GM19240 (cell line): ENCODE measurements at regions not wholly inside any gene's neighbourhood (a gene's known extent, or its start where the extent isn't known, plus 50 kb on each side); places are given as distances from the start of the nearest gene placed in this dataset.

Experiments
- DNase-seq: peaks from one replicate; pipeline ENCODE4 v3.0.0; 2011; ENCODE audit warnings: low spot score; ENCODE audit not compliant: insufficient read length

DNA sequence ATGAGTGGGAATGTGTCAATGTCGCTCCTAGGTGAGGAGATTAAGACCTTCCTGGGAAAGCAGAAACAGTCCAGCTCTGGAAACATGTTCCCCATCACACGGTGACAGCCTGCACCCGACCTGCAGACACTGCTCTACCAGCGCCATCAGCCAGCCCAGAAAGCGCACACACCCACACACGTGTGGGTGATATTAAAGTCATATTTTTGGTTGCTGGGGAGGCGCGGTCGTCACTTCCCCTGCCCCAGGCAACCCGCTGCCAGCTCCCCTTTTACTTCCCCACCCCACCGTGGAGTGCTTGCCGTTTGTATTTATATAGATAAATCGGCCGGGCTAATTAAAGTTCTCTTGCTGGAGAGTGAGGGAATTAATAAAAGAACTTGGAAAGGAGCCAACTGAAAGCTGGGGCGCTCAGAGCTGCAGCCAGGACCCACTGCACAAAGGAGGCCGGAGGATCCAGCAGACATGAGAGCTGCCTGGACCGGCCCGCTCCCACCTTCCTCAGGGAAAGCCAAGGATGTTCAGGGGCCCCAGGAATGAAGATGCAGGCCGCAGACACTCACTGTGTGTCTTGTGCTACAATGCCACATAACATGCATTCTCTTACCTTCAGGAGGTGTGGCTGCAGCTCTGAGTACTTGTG, 145.2 kb upstream of the UNC5B start:
- no peak for DNase-seq

DNA sequence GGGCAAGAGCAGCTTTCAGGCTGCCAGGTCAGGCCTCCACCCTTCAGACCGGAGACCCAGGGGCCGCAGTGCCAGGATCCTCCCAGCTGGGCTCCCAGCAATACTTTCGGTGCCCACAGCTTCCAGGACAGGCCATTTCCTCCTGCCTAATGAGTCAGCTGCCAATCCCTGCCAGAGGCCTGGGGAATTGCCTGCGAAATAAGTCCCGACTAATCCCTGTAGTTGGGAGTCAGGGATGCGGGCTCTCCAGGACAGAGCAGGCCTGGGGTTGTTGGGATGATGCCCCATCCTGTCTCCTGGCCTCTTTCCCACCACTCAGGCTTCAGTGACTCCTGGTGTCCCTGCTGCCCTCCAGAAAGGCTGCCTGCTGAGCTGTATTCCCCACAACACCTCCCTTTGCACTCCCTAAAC, 143.5 kb upstream of the UNC5B start:
- DNase-seq = no peak

DNA sequence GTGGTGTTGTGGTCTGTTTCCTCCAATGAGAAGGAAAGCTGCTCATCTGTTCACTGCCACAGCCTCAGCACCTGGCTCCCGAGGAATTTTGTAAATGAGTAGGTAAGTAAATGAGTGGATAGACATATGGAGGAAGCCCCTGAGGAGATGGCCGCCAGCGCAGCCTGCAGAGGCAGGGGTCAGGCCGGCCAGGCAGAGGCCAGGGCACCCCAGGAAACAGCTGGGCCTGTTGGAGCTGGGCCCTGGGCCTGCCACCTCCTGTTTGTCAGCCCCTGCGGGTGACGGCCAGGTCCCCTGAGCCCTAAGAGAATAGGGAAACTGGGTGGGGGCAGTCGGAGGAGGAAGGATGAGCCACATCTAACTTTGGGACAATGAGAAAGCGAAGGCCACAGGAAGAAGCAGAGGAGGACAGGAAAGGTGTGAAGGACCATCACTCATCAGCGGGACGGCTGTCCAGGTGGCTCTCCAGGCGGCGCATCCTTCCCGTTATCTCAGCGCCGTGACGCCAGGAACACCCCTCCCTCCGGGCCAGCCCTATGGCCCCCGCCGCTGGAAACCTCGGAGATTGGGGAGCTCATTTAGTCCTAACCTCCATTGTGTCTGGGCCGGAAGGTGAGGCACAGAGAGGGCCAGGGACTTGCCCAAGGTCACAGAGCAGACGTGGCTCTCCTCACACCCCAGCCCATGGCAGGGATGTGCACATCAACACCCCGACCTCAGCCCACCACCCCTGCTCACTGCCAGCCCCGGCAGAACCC, 142.3 kb upstream of the UNC5B start:
- DNase-seq = no peak

DNA sequence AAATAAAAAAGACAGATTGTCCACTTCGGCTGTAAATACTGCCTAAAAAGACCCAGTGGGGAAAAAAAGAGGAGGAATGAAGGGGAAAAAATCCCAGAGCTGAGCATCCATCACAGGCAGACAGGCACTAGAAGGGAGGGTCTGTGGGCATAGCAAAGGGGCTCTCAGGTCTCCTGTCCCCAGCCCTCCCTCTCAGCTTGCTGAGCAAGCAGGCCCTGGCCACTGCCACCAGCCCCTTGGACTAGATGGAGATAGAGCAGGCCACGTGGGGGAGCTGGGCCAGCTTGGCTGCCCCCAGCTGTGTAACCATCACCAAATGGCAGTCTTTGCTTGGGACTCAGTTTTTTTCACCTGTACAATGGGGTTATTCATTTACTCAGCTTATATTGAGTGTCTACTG, 141.6 kb upstream of the UNC5B start:
- no peak for DNase-seq

DNA sequence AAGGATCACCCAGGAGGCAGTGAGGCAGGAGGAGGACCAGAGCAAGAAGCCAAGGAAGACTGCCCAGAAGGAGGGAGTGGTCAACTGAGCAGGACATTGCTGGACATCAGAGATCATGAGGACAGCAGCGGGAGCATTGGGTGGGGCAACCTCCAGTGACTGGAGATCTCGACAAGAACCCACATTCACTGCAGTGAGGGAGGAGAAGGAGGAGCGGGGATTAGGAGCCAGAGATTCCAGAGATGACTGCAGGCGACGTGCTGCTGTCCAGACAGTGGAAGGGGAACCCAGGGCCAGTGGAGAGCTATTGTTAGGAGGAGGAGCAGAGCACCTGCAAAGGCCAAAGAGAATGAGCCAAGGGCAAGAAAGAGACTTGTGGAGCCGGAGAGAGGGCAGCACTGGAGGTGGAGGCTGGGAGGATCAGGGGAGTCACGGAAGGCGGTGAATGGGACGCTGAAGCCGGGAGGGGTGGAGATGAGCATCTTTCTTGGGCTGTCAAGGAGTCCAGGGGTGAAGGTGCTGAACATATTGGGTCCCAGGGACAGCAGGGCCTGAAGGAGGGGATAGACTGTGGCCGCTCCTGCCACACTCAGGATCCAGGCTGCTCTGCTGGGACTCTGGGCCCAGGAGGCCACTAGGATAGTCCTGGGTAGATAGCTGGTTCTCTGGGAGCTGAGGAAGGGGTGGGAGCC, 140.1 kb upstream of the UNC5B start:
- DNase-seq = no peak

DNA sequence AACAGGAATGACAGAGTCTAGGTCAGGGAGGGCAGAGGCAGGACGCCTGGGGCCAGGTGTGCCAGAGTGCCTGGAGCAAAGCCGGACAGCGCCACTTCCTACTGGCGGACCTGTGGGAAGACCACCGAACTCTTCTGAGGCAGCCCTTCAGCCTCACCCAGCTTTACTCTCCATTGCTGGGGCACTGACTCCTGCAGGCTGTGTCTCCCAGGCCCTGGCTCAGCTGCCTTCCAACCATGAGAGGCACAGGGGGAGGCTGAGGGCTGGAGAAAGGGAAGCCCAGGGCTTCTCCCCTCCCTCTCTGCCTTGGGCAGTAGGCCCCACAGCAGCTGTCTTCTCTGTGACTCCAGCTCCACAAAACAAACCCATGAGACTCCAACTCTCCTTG, 139.6 kb upstream of the UNC5B start:
- DNase-seq = no peak

DNA sequence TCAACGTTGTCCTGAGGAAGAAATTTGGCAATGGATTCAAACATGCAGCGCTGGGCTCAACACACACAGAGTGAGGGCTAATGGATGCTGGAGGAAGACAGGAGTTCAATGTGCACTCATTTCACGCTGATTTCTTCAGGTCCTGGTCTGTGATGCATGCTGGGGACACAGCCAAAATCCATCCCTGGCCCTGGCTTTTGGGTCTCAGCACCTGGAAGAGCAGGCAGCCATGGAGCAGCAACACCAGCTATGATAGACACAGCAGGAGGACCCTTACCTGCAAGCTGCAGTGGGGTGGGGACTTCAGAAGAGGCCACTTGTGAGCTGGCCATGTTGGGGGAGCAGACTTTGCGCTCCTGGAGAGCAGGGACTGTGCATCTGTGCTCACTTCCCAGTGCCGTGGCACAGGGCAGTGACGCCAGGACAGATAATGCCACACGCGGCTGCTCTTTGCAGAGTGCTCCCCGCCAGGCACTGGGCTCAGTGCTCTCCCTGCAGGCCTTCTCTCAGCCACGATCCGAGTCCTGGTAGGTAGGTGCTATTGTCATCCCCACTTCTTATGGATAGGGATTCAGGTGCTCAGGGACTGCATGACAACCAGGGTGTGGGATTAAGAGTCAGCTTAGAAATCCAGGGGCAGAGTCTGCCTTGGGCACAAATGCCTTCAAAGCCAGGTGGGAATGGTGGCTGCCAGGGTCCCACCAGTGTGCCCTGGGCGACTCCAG, 138.8 kb upstream of the UNC5B start:
- no peak for DNase-seq

DNA sequence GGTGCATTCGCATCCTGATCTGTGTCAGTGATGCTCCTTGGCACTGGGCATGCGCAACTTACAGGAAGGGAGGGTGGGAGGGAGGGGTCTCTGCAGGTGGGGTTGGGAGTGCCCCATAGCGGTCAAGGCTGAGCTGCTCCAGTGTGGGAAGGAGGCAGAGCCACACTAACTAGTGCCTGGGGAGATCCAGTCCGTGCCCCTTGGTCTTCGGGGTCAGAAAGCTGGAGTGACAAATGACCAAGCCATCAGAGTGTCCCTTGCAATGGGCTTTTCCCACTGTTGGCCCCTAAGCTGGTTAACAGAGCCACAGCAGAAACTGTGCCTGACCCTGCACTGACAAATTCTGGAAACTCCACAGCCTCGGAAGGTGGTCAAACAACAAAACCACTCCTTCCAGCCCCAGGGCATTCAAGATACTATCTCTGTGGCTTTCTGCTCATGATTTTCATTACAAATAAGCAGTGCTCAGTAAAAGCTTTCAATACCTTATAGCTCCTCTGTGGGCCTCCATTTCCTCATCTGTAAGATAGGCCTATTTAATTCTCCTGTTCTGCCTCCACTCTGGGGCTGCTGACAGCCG, 138.1 kb upstream of the UNC5B start:
- DNase-seq = no peak

DNA sequence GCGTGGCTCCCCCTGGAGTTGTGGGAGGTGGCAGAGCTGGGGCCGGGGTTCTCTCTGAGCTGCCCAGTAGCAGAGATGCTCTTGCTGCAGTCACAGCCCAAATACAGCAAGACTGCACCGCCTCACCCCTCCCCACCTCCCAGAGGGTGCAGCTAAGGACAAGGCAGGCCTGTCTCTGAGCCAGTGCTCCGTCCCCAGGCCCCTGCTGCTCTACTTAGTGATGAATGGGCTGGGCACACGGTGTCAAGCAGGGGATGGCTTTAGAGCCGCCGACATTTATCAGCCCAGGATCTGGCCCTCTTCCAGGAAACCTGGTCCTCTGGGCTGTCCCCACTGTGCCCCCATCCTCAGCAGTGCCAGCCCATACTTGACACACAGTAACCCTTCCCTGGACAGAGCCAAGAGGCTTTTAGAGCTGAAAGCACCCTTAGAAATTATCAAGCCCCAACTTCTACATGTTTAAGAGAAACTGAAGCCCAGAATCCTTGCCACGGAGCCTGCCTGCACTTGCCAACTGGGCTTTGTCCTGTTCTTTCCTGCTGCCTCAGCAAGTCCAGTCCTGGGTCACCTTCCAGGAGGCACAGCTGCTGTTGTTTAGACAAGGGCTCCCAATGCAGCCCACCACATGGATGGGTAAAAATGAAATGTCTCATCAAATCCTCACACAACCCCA, 137.1 kb upstream of the UNC5B start:
- DNase-seq = no peak

DNA sequence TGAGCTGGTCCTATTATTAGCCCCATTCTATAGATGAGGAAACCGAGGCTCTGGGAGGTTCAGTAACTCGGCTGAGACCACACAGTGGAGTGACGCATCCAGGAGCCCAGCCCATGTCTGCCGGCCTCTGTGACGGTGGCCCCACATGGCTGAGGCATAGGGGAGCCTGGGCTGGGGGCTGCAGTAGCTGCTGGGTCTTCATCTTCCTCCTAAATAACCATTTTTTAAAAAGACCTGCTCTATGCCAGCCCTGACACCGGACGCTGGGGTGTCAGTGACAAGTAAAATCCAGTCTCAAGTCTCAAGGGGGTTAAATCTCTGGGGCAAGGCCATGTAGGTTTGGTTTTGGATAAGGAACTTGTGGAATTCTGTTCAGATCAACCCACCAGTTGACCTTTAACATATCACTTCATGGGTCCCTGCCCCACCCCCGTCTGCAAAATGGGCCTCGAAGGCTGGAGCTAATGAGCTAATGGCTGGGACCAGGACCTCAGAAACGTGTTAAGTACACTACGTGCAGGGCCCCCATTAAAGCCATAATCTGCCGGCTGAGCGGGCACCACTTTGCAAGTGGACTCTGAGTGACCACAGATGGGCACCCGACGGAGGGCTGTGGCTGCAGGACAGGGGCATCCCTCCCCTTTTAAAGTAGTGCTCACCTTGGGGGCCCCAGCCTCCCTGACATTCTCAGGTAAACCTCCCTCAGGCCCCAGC, 136.5 kb upstream of the UNC5B start:
- no peak for DNase-seq

DNA sequence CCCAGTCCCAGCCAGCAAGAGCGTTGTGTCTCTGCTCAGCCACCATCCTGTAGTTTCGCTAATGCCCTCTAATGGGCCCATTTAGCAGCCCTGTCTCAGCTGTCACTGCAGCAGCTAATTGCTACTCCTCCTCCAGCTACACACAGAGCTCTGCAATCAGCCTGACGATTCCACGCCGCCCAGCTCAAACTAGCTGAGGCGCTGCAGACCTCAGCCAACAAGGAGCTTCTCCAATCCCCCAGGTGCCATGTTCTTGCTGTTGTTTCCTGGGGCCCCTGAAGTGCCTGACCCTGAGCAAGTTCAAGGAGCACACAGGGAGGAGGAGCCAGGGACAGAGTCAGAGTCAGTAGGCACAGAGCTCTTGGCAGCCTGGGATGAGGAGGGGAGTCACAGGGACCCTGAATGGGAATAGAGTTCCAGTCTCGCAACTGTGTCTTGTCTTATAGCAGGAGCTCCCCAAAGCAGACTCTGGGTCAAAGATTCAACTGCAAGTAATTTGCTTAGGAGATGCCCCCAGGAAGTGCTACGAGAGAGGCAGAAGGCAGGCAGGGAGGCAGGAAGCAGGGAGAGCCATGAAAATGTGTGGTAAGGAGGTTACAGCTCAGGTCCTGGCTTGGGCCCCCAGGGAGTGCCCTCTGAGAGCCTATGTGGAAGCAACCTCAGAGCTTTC, 135.8 kb upstream of the UNC5B start:
- no peak for DNase-seq

DNA sequence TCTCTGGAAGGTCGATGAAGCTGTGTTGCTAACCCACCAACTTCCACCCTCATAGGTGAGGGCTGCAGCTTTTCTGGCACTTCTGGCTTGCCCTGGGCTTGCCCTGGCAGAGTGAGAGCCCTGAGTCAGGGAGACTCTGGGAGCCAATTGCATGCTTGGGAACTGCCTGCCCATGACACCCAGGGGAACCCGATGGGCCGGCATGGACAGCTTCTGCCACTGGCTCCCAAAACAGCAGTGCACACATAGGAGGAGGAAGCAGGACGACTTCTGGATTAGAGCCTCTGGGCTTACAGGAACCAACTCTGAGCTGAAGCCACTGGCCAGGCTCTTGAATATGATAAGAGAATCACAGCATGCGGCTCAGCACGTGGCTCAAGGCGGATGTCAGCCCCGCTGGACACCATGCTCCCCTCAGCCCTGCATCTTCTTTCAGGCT, 135.2 kb upstream of the UNC5B start:
- no peak for DNase-seq

DNA sequence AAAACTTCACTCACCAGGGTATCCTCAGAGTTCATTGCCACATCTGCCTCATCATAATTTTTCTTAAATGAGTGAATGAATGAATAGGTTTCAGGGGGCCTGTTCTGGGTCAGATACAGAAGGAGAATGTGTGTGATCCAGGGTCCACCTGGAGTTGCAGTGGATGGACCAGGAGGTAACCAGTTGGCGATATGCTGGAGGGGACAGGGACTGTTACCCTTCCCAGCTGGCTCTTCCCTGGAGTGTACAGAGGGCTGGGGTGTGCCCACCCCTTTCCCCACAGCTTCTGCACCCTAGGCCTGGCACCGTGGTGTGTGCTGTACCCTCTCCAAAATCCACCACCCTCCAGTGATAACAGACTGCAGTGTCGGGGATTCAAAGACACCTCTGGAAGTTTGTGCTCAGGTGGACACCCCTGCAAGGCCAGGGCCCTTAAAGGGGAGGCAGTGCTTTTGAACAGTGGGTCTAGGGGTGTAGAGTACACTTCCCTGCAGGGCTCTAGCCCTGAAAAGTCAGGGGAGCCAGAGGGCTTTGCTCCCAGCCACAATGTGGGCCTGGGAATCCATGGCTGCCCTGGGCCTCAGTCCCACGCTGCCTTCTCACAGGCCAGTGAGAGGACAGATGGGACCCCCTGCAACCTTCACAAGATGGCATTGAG, 134.4 kb upstream of the UNC5B start:
- no peak for DNase-seq

DNA sequence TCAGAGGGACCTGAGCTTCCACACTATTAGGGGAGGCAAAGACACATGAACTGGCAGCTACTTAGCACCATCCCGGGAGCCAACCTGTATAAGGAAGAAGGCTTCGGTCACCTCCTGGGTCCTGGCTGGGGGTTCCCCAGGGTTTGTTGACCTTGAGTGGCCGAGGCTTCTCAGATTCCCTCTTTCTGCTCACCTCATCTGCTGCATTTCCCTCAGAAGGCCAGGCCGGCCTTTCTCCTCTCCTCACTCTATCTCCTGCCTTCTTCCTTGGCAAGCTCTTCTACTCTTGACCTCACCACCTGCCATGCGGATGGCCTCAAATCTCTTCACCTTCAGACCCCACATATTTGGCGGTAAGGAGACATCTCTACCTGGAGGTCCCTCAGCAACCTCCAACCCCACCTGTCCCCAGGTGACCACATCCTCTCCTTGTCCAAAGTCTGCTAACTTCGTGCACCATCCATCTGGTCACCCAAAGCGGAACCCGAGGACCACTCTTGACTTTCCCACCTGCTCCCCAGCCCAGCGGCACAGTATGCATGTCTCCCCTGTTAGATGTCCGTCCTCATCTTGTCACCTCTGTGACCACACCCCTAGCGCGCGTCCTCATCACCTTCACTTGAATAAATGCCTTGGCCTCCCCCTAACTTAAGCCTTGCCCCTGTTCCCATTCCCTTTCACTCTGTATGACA, 133.8 kb upstream of the UNC5B start:
- DNase-seq = no peak

DNA sequence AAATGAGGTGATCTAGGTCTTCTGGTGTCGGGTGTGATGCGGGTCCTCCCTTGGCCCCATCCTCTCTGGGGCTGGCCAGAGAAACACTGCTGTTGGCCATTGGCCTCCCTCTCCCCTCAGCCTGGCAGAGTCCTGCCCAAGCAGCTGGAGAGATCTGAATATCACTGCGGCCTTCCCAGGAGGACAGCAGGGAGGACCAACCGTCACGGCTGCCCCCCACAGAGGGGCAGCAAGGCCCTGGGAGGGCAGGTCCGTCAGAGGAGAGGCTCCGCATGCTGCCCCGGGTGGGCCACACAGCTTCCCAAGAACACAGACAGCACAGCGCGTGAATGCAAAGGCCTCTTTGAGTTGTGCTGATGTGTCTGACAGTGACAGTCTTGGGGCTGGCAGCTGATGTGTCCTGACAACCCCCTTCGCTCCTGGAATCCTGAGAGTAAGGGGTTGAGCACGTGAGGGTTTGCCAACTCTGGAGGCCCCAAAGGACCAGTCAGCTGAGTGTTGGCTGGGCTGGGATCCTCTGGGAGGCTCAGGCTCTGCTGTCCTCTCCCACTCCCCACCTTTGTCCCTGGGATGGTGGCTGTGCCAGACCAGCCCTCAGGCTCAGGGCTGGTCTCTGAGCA, 132.5 kb upstream of the UNC5B start:
- no peak for DNase-seq

DNA sequence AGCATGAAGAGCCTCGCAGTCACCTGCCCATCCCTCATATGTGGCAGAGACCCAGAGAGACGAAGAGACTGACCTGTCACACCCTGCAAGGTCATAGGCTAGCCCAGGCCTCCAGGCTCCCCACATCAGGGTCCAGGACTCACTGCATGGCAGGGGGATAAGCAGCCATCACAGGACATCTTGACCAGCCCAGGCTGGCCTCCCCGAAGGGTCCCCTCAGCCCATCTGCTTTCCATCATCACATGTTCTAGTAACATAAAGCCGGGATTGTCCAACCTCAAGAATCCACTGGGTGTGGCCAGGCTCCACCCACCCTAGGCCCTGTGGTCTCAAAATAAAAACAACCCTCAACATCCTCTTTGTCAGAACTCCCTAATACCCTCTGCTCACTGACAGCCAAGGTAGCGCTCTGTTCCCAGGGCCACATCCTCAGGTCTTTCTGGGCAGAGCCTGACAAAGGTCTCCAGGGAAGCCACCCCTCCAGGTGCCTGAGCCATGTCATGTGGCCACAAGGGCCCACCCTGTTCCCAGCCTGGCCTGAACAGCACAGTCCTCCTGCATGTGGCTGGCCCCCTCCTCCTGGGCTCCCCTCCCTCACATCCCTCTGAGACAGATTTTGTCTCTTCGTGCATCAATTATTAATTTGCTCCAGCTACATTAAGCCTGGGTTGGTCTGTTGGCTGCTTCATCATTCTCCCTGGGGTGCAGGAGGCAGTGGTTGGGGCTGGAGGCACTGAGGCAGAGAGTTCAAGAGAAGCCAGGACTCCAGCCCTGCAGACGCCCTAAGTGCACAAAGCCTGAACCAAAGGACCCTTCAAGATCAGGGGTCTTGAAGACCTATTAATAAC, 131.8 kb upstream of the UNC5B start:
- no peak for DNase-seq

DNA sequence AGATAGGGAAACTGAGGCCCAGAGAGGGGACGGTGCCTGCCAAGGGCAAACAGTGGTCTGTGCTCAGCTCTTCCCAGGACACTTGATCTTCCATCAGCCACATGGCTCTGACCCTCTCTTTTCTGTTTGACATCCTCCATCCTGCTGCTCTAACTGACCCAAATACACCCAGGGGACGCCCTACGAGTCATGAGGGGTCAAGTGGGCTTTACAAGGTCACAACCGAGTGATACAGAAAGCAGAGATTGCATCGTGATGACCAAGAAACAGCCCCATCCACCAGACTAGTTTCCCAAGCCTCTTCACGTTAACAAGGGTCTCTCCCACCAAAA, 131.2 kb upstream of the UNC5B start:
- no peak for DNase-seq

DNA sequence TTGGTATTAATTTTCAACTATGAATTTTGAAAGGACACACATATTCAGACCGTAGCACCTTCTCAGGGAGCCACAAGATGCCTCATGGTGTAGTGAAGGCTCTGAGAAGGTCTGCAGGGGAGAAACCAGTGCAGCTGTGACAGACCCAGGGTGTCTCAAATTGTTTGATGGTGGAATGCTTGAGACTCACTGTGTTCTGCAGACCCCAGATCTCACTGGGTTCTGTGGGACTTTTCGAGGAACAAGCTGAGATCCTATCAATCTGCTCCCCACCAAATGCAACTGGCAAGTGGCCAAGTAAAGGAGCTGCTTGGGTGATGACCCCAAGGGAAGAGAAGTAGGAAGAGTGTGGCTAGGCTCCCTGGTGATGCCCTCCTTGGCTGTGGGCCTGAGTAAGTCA, 130.5 kb upstream of the UNC5B start:
- no peak for DNase-seq
